GM23338 (cell line): ENCODE measurements at regions not wholly inside any gene's neighbourhood (a gene's known extent, or its start where the extent isn't known, plus 50 kb on each side); places are given as distances from the start of the nearest gene placed in this dataset.

Experiments
- ATAC-seq: fragments of 200-7000 bp; cut with Tn5 transposase; 3 replicates; pipeline ENCODE4 v1.9.1; 2020
- DNase-seq: peaks from one replicate; pipeline ENCODE4 v3.0.0-alpha.2; 2015; ENCODE audit warnings: low spot score
- H2AFZ ChIP-seq: fragments of 200-600 bp; sonication (generic); 2 replicates; pipeline ENCODE4 v1.8.0; 2016; ENCODE audit warnings: antibody characterized with exemption, mild to moderate bottlenecking, moderate library complexity
- H3F3A ChIP-seq: fragments of 200-600 bp; sonication (generic); replicated peaks from 2 replicates; pipeline ENCODE4 v1.8.0; 2017; ENCODE audit warnings: antibody characterized with exemption, mixed run types, low read depth
- H3K27ac ChIP-seq: fragments of 200-600 bp; sonication (generic); 2 replicates; pipeline ENCODE4 v1.6.1; 2016; ENCODE audit warnings: low read depth
- H3K27me3 ChIP-seq: fragments of 200-600 bp; sonication (generic); 2 replicates; pipeline ENCODE4 v1.8.0; 2016; ENCODE audit warnings: mild to moderate bottlenecking, mixed run types, moderate library complexity; ENCODE audit not compliant: insufficient read depth
- H3K36me3 ChIP-seq: fragments of 200-600 bp; sonication (generic); 2 replicates; pipeline ENCODE4 v1.8.0; 2016; ENCODE audit warnings: mild to moderate bottlenecking; ENCODE audit not compliant: insufficient read depth
- H3K4me1 ChIP-seq: fragments of 200-600 bp; sonication (generic); 2 replicates; pipeline ENCODE4 v1.8.0; 2016; ENCODE audit warnings: mild to moderate bottlenecking, moderate library complexity; ENCODE audit not compliant: insufficient read depth
- H3K4me2 ChIP-seq: fragments of 200-600 bp; sonication (generic); 2 replicates; pipeline ENCODE4 v1.7.1; 2017; ENCODE audit warnings: mixed run types
- H3K4me3 ChIP-seq: fragments of 200-600 bp; sonication (generic); 2 replicates; pipeline ENCODE4 v1.6.1; 2016; ENCODE audit warnings: mixed run types
- H3K79me2 ChIP-seq: fragments of 200-600 bp; sonication (generic); replicated peaks from 2 replicates; pipeline ENCODE4 v1.8.0; 2017; ENCODE audit warnings: mild to moderate bottlenecking; ENCODE audit not compliant: insufficient read depth
- H3K9me2 ChIP-seq: fragments of 200-600 bp; sonication (generic); 2 replicates; pipeline ENCODE4 v1.8.0; 2017; ENCODE audit not compliant: insufficient read depth
- H4K20me1 ChIP-seq: fragments of 200-600 bp; sonication (generic); replicated peaks from 2 replicates; pipeline ENCODE4 v1.8.0; 2017; ENCODE audit warnings: mild to moderate bottlenecking; ENCODE audit not compliant: insufficient read depth
- H3K27ac Mint-ChIP-seq: 2 replicates; pipeline ENCODE4 v1.8.0; 2020; ENCODE audit warnings: inconsistent platforms, mild to moderate bottlenecking, moderate library complexity, mixed read lengths
- H3K27me3 Mint-ChIP-seq: 3 replicates; pipeline ENCODE4 v1.8.0; 2022; ENCODE audit warnings: low read depth, mild to moderate bottlenecking, moderate library complexity, mixed read lengths, inconsistent platforms; ENCODE audit not compliant: insufficient read depth, poor library complexity
- H3K36me3 Mint-ChIP-seq: 3 replicates; pipeline ENCODE4 v1.8.0; 2021; ENCODE audit warnings: low read depth, mild to moderate bottlenecking, inconsistent platforms, moderate library complexity, mixed read lengths
- H3K4me1 Mint-ChIP-seq: 3 replicates; pipeline ENCODE4 v1.8.0; 2020; ENCODE audit warnings: mild to moderate bottlenecking, inconsistent platforms, mixed read lengths
- H3K4me3 Mint-ChIP-seq: 3 replicates; pipeline ENCODE4 v1.8.0; 2021; ENCODE audit warnings: moderate library complexity, mild to moderate bottlenecking, inconsistent platforms, mixed read lengths
- H3K9me3 Mint-ChIP-seq: 3 replicates; pipeline ENCODE4 v1.8.0; 2020; ENCODE audit warnings: moderate library complexity, mild to moderate bottlenecking, inconsistent platforms, mixed read lengths
- CTCF ChIP-seq, 2 experiments: fragments of 200-600 bp in 1 of 2; sonication (generic) in 1 of 2; conservative IDR thresholded peaks; 2 replicates each; pipeline versions ENCODE4 v1.5.1 to v1.6.1; 2016 to 2017; ENCODE audit warnings: antibody characterized with exemption in 2 of 2, low read depth in 2 of 2, mild to moderate bottlenecking in 2 of 2, moderate library complexity in 1 of 2
- EZH2 ChIP-seq: fragments of 200-600 bp; sonication (generic); IDR thresholded peaks from one replicate; pipeline ENCODE4 v1.8.0; 2017; ENCODE audit warnings: antibody characterized with exemption, mild to moderate bottlenecking, low read depth; ENCODE audit not compliant: unreplicated experiment
- EZH2phosphoT487 ChIP-seq: fragments of 200-600 bp; sonication (generic); IDR thresholded peaks from one replicate; pipeline ENCODE4 v1.8.1; 2018; ENCODE audit warnings: antibody characterized with exemption; ENCODE audit not compliant: unreplicated experiment
- NANOG ChIP-seq: IDR thresholded peaks from 2 replicates; pipeline ENCODE4 v1.6.1; 2016; ENCODE audit warnings: antibody characterized with exemption, borderline replicate concordance
- STAT1 ChIP-seq: IDR thresholded peaks from one replicate; pipeline ENCODE4 v1.6.1; 2016; ENCODE audit warnings: antibody characterized with exemption; ENCODE audit not compliant: unreplicated experiment
- ZNF114 ChIP-seq: fragments of 250-450 bp; sonication (Bioruptor Pico); IDR thresholded peaks from 2 replicates; pipeline ENCODE4 v1.5.0; 2020; ENCODE audit warnings: mild to moderate bottlenecking, moderate library complexity
- ZNF462 ChIP-seq: fragments of 250-450 bp; sonication (Bioruptor Pico); IDR thresholded peaks from 2 replicates; pipeline ENCODE4 v1.5.0; 2020; ENCODE audit warnings: mild to moderate bottlenecking, moderate library complexity

GRCh38 chr10:35950226-35950625 lies 308.1 kb upstream of the FZD8 start (continued):
- TF ChIP-seq ZNF462 (CRISPR knock-in tag) = no peak

- Histone ChIP-seq H3K4me3 (no peak overlapping the region), H4K20me1 (no peaks in the 10 kb centered on the region), H3K4me2 (0 out of 2 replicates have a peak overlapping the region, but pooled peaks have one; percentile 45), H3F3A (no peaks in the 10 kb centered on the region), H3K9me2 (no peaks in the 10 kb centered on the region; the same call in 1 of the 2 replicates), H3K36me3 (no peaks in the 10 kb centered on the region), H3K27me3 (no peaks in the 10 kb centered on the region), H3K27ac (no peak overlapping the region), H3K4me1 (peaks cover 12% of the 10 kb centered on the region), H2AFZ (no peak overlapping the region), H3K79me2 (no peaks in the 10 kb centered on the region)
- H3K27me3 Mint-ChIP-seq = no peaks in the 10 kb centered on the region
- H3K36me3 Mint-ChIP-seq = no peaks in the 10 kb centered on the region
- TF ChIP-seq EZH2phosphoT487 (no peak), STAT1 (no peak), ZNF114 (CRISPR knock-in tag) (no peak), CTCF (conservative IDR thresholded peaks at IDR 0.05; ENCODE audit: low read depth in 2 of 2) (no peak), EZH2 (no peak), NANOG (no peak)
- ATAC-seq (peak; percentile 94), DNase-seq (peak; percentile 56)
- H3K4me3 Mint-ChIP-seq = no peak overlapping the region
- H3K27ac Mint-ChIP-seq = no peak overlapping the region
- H3K9me3 Mint-ChIP-seq = no peaks in the 10 kb centered on the region
- H3K4me1 Mint-ChIP-seq = peaks cover 31% of the 10 kb centered on the region
These were observed 307.7 kb upstream of the FZD8 start for GRCh38 chr10:35949811-35950211.
